ENCODE measurements at regions not wholly inside any gene's neighbourhood (a gene's known extent, or its start where the extent isn't known, plus 50 kb on each side); places are given as distances from the start of the nearest gene placed in this dataset.

DNA sequence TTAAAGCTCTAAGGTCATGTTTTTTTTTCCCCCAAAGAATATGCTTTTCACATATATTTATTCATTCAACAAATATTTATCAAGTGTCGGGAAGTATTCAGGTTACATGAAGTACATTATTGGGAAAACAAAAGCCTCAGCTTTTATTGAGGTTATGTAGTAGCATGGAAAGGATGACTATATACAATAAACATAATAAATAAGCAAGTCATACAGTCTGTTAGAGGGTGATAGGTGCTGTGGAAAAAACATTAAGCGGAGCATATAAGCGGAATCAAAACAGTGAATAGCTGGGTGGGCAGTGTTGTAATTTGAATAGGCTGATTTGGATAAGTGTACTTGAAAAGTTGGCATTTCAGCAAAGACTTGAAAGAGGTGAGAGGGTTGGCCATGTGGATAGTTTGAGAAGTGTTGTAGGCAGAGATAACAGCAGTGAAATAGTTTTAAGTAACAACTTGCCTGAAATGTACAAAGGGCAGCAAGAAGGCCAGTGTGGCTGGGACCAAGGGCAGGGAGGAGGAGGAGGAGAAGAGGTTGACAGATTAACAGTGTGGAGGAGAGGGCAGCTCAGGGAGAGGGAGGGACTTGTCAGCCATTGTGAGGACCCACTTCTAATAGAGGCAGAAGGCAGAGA is 558.7 kb downstream of the SPRY1 start:
- DNase-seq: no peak

DNA sequence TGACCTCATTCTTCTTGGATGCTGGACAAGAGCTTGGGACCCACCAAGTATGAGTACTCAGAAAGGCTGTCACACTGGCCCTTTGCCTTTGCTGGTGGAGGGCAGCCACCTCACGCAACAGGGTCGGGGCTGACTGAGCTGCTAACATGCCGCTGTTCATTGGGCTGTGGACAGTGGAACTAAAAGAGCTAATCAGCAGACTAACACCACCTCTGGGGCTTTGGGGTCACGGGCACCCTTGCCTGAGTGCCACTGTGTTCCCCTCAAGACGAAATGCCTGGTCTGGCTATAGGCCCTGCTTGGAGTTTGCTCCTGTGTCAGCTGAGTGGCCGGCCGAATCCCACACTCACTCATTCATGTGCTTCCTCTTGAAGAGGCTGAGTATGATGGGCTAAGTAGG is 559.6 kb downstream of the SPRY1 start:
- no peak for DNase-seq

DNA sequence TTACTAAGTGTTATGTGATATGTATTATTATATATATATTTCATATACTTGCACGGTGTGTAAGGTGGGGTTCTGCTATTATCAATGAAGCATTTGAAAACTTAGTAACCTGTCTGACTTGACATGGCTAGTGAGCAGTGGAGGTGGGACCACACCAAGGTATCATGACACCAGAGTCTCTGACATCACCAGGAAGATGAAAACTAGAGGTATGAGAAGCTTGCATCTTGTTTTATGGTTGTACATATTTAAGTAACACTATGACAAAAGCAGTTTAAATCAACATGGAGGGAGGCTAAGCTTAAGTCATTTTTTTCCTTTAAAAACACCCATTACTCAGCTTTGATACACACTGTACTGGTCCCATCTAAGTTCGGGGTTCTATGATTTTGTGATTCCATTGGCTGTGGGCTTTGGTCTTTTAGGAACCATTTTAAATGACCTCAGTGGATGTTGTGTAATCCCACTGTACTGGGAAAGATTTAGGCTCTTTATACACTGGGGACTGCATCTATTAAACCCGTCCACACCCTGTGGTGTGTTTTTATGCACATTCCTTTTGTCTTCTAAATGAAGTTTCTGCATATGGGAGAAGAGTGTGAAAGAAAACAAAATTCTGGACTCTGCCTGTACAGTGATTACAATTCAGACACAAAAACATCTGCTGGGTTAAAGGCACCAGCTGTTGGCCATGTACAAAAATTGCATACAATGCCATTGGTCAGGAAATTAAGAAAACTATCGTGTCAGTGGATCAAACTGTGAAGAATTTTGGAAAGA is 570.6 kb downstream of the SPRY1 start:
- no peak for DNase-seq

DNA sequence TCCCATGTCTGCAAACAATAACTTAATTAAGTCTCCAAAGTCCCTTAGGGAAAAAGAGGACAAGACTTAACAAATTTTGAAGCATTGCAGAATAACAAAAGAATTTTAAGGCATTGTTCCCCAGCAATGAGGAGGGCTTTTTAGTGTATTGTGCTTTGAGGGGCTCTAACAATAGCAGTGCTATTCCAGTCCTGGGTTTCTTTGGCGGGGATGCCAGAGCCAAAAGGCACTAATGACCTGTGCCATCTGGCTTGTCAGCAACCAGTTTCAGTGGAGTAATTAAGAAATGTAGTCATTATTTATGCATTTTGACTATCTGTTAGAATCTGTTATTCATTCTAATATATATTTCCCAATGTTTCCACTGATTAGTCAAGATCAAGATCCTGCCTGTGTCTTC is 575.4 kb downstream of the SPRY1 start:
- no peak for DNase-seq

DNA sequence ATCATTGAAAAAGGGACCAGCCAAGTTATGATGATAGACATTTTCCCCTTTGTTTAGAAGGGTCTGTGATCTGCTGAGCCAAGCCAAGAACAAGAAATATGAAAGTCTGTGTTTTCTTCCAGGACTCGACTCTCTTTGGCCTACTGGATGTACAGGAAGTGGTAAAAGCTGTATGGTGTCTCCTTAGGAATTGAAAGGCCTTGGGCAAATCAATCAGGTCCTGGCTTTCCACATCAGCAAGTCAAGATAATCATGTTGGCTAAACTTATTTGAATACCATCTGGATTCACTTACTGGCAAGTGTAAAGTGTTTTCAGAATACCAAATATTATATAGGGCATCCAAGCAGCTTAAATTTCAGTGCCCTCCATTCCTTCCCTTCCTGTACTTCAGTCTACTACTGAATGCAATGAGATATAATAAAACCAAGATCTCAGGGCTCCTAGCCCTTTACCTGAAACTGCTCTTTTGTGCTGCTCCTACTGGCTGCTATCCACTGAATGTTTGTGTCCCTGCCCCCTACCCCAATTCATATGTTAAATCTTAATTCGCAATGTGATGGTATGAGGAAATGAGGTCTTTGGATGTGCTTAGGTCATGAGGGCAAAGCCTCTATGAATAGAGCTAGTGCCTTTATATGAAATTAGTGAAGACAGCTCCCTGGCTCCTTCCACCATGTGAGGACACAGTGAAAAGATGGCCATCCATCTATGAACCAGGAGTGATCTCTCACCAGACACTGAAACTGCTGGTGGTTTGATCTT is 578.0 kb downstream of the SPRY1 start:
- DNase-seq: no peak

DNA sequence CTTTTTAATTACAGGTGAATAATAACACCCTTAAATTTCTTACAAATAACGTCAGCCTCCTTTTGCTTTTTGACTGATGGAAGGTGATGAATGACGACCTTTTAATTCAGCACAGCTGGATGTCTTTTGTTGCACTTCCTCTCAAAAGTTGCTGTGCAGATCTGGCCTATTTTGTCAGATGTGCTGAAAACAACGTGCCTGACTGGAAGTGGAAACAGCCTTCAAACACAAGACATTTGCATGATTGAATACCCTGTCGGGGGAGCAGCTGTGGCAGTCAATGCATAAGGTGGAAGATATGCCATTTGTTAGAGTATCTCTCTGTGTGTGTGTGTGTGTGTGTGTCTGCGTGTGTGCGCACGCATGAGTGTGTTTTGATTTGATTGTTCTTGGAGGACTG is 579.7 kb downstream of the SPRY1 start:
- DNase-seq: no peak

DNA sequence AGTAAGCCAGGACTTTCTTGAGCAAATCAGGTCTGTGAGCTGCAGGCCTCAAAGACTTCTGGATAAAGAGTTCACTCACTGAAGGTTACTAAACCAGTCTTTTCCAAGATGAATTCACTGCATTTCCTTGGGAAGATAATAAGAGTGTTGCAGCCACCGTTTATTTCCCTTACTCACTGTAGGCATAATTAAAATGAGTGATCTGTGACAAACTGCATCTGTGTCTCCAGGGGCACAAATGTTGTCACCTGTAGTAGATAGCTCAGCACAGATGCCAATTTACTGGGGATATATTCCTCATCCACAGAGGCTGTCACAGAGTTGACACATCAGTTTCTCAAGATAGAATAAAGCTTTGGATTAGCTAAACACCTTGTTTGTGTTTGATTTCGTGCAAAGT is 580.2 kb downstream of the SPRY1 start:
- no peak for DNase-seq

DNA sequence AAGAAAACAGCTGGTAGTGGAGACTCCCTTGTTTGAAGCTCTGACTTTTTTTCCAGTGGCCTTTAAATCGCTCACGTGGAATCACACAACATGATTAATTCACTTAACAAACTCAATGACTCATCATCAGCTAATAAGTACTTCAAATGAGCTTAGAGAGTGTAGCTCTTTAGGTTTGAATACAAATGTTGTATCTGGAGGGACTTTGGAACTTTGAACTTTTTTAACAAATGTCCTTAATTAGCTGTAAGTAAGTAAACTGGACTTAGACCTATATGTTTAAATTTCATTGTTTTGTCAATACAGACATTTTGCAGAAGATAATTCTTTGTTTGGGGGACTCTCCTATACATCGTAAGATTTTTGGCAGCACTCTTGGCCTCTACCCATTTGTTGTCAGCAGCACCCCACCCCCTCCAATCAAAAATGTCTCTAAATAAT is 581.1 kb downstream of the SPRY1 start:
- DNase-seq: no peak

DNA sequence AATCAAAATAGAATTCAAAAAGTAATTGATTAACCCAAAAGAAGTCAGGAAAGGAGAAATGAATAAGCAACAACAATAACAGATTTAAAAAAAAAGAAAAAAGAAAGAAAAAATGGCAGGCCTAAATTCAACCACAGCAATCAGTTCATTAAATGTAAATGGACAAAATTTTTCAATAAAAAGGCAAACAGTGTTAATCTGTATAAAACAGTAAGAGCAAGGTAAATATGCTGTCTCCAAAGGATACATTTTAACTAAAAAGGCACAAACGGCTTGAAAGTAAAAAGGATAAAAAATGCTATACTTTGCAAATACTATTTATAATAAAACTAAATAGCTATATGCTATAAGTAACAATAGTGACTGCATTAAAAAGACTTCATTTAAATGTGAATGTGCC is 582.0 kb downstream of the SPRY1 start:
- DNase-seq: no peak

DNA sequence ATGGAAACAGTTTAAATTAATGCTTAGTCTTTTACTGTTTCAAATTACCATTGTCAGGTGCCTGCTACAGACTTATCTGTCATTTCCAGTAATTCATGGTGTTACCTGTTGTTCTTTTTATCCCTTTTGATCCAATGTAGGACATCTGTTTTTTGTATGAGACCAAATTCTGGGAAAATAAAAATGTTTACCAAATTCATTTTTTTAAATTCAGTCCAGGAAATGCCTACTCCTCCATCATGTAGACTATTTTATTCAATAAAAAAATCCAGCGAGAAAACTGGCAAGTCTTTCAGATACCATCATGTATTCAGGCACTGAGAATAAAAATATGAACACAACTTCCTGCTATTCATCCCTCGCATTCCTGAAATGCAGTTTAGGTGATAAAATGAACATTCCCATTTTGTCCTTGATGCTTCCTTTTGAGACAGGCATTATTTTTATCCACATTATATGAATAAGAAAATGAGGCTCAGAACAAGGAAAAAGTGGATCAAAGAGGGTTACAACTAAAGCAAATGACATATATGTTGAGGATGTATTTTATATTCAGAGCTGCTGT is 584.2 kb downstream of the SPRY1 start:
- no peak for DNase-seq

DNA sequence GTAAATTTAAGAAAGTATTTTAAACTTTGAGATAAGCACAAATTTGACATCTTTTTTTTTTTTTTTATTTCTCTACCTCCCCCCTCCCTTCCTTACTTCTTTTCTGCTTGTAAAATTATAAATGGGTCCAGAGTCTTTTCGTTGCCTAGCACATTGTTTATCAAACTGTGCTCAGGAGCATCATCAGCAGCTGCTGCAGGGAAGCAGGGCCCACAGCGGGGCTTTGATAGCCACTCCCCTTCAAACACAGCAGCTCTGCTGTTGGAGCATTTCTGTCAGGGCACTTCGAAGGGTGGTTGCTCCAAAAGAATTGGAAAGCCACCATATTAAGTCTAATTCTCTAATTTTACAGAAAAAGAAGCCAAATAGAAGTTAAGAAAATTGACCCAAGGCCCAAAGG is 588.3 kb downstream of the SPRY1 start:
- DNase-seq: no peak

DNA sequence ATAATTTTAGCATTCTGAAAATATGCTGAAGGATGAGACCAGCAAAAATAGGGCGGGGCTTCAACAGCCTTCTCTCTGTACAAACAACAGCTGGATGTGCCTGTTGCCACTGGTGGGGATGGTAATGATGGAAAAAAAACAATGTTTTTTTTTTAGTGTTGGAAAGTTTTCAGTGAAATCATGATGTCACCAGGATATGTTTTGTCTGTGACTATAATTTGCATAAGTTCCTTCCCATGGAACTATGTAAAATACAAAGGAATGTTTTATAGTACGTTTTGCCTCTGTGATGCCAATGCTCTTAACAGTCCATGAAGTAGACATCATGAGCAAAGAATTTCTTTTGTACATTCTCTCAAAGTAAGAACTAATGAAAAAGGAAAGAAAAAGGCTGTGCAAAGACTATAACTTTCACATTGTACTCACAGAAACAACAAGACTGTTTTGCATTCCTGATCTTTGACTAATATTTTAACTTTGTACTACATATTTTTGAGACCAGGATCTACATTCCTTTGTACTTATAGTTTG is 589.7 kb downstream of the SPRY1 start:
- DNase-seq: no peak

DNA sequence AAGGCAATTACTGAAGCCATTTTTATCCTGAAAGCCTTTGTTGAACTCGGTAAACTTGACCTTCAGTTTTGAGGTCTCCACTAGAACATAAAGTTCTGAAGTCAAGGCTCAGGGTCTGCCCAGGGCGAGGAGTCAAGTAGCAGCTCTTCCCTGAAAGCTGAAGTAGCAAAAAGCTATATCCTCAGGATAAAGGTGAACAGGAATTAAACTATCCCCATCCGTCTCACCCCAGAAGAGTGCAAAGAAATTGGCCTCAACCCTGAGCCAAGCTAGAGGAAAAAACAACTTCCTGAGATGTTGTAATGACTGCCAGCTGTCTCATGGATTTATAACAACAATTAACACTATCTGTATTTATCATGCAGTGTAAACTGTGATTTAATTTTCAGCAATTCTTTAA is 590.8 kb downstream of the SPRY1 start:
- DNase-seq: no peak

DNA sequence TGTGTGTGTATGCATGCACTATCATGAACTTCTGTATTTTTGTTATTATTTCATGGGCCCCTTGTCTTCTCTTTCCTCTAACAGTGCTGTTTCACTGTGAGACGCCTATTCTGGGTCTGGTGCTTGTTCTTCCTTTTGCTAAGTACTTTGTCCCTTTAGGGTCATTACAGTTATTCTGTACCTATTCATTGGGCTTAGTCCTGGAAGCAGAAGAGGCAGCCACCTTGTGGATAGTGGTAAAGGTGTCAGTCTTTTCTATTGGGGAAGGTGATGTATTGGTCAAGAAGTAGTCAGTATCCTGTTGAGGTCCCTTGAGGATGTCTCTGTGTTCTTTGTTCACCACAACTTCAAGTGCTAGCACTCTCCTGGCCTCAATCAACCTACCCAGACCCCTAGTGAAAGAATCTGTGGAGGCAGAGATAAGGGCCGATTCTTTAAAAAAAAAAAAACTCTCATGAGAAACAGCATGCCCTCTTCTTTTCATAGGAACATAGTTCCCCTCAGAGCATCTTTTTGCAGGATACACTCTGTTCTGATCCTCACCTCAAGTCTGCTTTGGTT is 593.8 kb downstream of the SPRY1 start:
- no peak for DNase-seq

DNA sequence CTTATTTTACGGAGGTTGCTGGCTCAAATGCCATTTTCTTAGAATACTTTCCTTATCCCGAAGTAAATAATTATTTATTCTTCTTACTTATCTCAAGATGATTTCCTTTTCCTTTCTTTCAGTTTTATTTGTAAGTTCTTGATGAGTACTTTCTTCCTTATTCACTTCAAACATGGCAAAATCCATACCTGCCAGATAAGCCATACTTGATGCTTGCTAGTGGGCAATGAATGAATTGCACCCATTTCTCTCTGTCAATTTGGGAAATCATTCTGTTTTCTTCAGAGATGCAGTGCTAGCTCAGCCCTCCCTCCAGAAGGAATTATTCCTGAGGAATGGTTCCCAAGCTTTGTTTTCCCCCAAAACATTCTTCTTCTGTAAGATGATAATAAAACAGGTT is 598.3 kb downstream of the SPRY1 start:
- no peak for DNase-seq

DNA sequence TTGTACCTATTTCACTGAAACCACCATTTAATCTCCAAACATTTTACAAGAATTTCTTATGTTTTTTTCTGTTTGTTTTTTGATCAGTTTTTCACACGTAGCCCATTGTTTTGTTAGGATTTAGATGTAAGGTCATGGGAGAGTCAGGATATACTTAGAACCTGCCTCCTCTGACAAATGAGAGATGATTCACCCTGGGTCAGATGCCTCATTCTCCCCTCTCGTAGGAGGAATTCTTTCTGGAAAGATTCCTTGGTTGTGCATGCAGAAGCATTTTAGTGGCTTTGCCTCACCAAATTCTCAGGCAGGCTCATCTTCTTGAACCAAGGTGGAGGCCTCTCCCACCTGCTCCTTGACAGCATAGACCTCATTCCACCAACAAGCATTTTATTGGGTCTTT is 599.3 kb downstream of the SPRY1 start:
- DNase-seq: no peak

DNA sequence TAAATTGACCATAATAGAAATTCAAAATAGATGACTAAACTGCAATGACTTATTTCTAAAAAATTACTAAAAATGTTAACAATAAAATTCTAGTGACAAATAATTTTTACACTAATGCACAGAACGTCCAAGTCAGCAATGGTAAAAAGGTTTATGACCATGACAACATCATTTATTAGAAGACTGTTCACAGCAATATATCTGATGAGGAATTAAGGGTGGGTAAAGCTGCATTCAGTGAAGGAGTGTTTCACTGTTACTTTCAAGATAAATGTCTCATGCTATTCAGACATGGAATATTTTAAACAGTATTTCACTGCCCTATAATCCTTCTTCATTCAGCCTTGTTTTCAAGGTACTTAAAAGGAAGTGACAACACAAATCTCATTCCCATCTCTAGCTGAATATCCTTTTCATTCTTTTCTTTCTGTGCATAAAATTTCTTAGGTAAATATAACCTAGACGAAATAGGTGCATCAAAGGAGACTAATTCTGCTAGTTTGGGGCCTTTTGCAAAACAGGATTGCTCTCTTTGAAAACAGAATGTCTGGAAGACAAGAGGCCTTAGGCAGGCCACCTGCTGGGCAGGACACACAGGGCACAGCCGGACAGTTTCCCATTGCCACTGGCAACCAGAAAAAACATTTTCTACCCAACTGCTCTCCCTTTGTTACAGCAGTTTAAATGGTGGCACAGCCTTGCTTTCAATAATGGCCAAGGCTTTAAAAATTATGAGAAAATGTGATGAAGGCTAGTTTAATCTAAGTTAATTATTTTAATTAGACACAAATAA is 600.3 kb downstream of the SPRY1 start:
- DNase-seq: no peak

DNA sequence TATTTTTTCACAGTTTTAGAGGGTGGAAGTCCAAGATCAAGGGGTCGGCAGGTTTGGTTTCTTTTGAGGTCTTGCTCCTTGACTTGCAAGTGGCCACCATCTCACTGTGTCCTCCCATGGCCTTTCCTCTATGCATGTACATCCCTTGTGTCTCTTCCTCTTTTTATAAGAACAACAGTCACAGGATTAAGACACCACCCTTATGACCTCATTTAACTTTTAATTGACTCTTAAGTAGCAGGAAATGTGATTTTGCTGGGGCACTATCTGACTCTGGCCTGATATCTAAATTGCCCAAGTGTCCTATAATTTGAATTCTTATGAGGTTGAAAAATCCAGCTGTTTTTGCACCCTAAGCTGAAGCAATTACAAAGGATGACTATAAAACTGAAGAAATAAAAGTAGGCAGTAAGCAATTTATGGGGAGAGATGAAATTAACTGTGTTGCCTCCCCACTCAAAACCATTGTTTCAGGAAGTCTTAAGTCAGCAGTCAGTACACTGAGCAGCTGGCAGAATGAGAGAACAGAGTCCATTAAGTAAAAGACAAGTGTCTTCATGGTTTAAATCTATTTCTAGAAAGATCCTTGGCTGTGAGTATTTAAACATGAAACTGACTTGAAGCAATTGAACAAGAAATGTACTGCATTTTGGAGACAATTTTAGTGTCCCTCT is 601.3 kb downstream of the SPRY1 start:
- DNase-seq: no peak

DNA sequence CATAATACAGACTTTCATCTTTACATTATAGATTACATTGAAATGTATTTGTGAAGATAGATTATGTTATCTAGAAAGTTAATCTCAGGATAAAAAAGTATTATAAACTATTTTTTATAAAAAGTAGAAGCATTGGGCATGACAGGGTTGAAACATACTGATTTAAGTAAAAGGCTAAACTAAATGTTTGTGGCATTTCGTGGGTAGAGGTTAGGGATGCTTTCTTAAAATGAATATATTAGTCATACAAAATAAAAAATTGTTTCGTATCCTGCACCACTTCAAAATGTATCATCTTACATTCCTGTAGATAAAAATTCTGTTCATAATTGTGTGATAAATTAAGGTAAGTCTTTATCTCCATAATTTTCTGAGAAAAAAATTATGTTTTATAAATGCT is 603.6 kb downstream of the SPRY1 start:
- DNase-seq: no peak

DNA sequence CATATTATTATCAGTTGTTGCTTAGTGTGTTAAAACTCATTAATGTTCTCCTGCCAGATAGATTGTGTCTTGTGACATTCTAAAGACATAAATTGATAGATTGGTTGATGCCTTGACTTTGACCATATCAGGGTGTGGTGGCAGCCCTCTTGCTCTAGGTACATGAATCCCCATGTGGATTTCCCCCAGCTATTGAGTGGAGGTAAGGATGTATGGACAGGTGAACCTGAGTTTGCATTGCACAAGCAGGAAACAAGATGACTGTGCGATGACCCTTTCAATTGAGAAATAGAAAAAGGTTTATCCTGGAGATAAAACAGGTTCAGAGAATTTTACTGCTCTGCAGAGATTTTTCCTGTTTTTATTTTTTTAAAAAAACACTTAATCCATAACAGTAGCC is 619.2 kb downstream of the SPRY1 start:
- no peak for DNase-seq

DNA sequence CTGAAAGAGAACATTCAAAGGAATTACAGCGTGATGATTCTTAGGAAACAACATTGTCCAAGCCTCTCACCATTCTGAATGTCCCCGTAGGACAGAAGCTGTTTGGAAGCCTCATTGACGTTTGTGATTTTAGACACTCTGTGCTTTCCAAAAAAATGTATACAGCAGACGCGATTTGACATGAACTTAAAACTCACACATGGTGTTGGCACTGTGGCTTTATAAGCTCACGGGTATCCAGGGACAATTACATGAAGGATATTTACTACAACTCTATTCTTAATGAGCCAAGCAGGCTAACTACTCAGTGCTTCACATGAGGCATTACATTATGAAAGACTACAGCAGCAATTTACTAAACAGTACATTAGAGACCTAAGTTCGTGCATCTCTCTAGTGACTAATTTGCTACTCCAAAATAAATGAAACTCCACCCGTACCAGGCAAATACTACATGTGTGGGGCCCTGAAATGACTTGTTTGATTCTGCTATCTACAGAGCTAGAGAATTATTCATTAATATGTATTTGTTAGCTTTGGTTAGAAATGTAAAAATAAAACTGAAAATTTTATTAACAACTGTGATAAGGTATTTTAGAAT is 620.7 kb downstream of the SPRY1 start:
- DNase-seq: no peak

All from SHP77 treated with DMSO at 0.1 percent for 48 hours (cell line).